DMS153 (cell line): ENCODE measurements at regions not wholly inside any gene's neighbourhood (a gene's known extent, or its start where the extent isn't known, plus 50 kb on each side); places are given as distances from the start of the nearest gene placed in this dataset.

Experiments
- DNase-seq: peaks from one replicate; lab custom pipeline; 2025; lab: John Stamatoyannopoulos, UW

GRCh38 chr11:71075871-71076420 lies 176.4 kb downstream of the SHANK2 start:
- no peak for DNase-seq

GRCh38 chr11:71075116-71075720 lies 177.2 kb downstream of the SHANK2 start:
- no peak for DNase-seq

- DNase-seq: no peak
Measured at GRCh38 chr11:71071736-71072509, 180.5 kb downstream of the SHANK2 start.

- no peak for DNase-seq
Measured at GRCh38 chr11:71070490-71071453, 181.6 kb downstream of the SHANK2 start.

GRCh38 chr11:71068963-71069362 lies 183.4 kb downstream of the SHANK2 start:
- no peak for DNase-seq

GRCh38 chr11:71067753-71068152 lies 184.6 kb downstream of the SHANK2 start:
- no peak for DNase-seq

- DNase-seq: no peak
Measured at GRCh38 chr11:71066311-71066710, 186.1 kb downstream of the SHANK2 start.

- DNase-seq: no peak
Measured at GRCh38 chr11:71065841-71066240, 186.5 kb downstream of the SHANK2 start.

GRCh38 chr11:71064702-71065515 lies 187.5 kb downstream of the SHANK2 start:
- DNase-seq: no peak

- no peak for DNase-seq
Measured at GRCh38 chr11:71064183-71064582, 188.2 kb downstream of the SHANK2 start.

GRCh38 chr11:71063129-71063528 lies 189.2 kb downstream of the SHANK2 start:
- DNase-seq: no peak

GRCh38 chr11:71062199-71062598 lies 190.2 kb downstream of the SHANK2 start:
- no peak for DNase-seq

- DNase-seq: no peak
Measured at GRCh38 chr11:71060391-71060791, 192.0 kb downstream of the SHANK2 start.

- DNase-seq: no peak
Measured at GRCh38 chr11:71059662-71060061, 192.7 kb downstream of the SHANK2 start.

- DNase-seq: no peak
Measured at GRCh38 chr11:71055925-71056324, 196.5 kb downstream of the SHANK2 start.
